ENCODE measurements at regions not wholly inside any gene's neighbourhood (a gene's known extent, or its start where the extent isn't known, plus 50 kb on each side); places are given as distances from the start of the nearest gene placed in this dataset.
A peak's percentile ranks its signal among the peaks of the same experiment; 100 is the strongest.

GRCh38 chr3:106025151-106025722 lies 156.4 kb upstream of the CBLB start:
- Histone ChIP-seq H3K4me3 (no peak overlapping the region), H3K36me3 (no peaks in the 10 kb centered on the region), H3K9me3 (no peaks in the 10 kb centered on the region), H3K27ac (peak overlapping the region in 1 of 4 donors; percentile 10), H3K4me1 (peaks cover 0 to 16% (median 6%) of the 10 kb centered on the region in 4 donors), H3K27me3 (no peaks in the 10 kb centered on the region)
- DNase-seq = peak; percentile 11
- in situ Hi-C loops (cut with MboI; ENCODE audit: low pct_ligation_motif_present in 1 of 4, low pct_unique_long_range_greater_than_20kb in 1 of 4, low sequenced_read_pairs in 3 of 4) = no loop called here
- TF ChIP-seq EP300 (IDR thresholded peaks at IDR 0.05; ENCODE audit: low read depth) (no peak), POLR2AphosphoS5 (IDR thresholded peaks at IDR 0.05) (no peak), CTCF (IDR thresholded peaks at IDR 0.05) (no peak), POLR2A (IDR thresholded peaks at IDR 0.05) (no peak)
- intact Hi-C loops (cut with DNase I; ENCODE audit: low total_unique reads) = no loop called here
- WGBS, 2 donors (ENCODE audit: low coverage in 1 of 2) = 42 to 55% methylated on average over 4 of the region's 4 CpGs

DNA sequence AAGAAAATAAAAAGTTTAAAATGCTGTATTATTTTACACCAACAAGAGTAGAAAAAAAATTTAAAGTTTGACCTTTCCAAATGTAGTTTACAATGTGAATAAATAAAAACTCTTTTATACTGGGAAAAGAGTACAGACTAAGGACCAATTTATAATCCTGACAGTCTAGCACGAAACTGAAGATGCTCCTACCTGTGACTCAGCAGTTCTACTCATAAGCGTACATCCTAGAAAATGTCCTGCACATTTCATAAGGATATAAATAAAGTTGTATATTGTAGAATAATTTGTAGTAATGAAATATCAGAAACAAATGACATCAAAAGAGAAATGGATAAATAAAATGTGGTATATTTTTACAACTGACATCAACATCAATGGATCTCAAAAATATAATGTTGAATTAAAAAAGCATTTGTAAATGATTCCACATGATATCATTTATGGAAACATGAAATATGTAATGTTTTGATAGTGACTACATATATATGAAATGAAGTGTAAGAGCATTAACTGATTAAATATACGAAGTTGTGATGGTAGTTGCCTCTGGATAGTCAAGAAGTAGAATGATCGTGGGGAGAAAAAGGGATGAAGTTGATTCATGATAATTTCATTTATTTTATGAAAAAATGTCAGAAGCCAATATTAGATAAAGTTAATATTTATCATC lies 161.3 kb upstream of the CBLB start:
- H3K4me1 ChIP-seq = peaks cover 0 to 10% (median 4%) of the 10 kb centered on the region in 4 donors
- in situ Hi-C loops (cut with MboI; ENCODE audit: low pct_ligation_motif_present in 1 of 4, low pct_unique_long_range_greater_than_20kb in 1 of 4, low sequenced_read_pairs in 3 of 4) = no loop called here
- no peaks in the 10 kb centered on the region for H3K27me3 ChIP-seq
- no peak overlapping the region for H3K4me3 ChIP-seq
- no peak for TF ChIP-seq POLR2A (IDR thresholded peaks at IDR 0.05)
- no peaks in the 10 kb centered on the region for H3K9me3 ChIP-seq
- no peak overlapping the region for H3K27ac ChIP-seq
- no peak for DNase-seq
- WGBS, 2 donors (ENCODE audit: low coverage in 1 of 2) = 86 to 92% methylated on average over 4 of the region's 4 CpGs
- no peaks in the 10 kb centered on the region for H3K36me3 ChIP-seq
- intact Hi-C loops (cut with DNase I; ENCODE audit: low total_unique reads) = no loop called here

GRCh38 chr3:106030627-106030963 lies 161.8 kb upstream of the CBLB start:
- no peaks in the 10 kb centered on the region for H3K9me3 ChIP-seq
- no peak for TF ChIP-seq CTCF (IDR thresholded peaks at IDR 0.05)
- no peak for TF ChIP-seq POLR2A (IDR thresholded peaks at IDR 0.05)
- no peak for TF ChIP-seq POLR2AphosphoS5 (IDR thresholded peaks at IDR 0.05)
- TF ChIP-seq EP300 (IDR thresholded peaks at IDR 0.05; ENCODE audit: low read depth) = no peak
- peaks cover 0 to 5% (median 2%) of the 10 kb centered on the region in 4 donors for H3K4me1 ChIP-seq
- H3K4me3 ChIP-seq = no peak overlapping the region
- in situ Hi-C loops (cut with MboI; ENCODE audit: low pct_ligation_motif_present in 1 of 4, low pct_unique_long_range_greater_than_20kb in 1 of 4, low sequenced_read_pairs in 3 of 4) = no loop called here
- H3K27me3 ChIP-seq = no peaks in the 10 kb centered on the region
- H3K36me3 ChIP-seq = no peaks in the 10 kb centered on the region
- H3K27ac ChIP-seq = no peak overlapping the region
- intact Hi-C loops (cut with DNase I; ENCODE audit: low total_unique reads) = no loop called here
- no peak for DNase-seq

DNA sequence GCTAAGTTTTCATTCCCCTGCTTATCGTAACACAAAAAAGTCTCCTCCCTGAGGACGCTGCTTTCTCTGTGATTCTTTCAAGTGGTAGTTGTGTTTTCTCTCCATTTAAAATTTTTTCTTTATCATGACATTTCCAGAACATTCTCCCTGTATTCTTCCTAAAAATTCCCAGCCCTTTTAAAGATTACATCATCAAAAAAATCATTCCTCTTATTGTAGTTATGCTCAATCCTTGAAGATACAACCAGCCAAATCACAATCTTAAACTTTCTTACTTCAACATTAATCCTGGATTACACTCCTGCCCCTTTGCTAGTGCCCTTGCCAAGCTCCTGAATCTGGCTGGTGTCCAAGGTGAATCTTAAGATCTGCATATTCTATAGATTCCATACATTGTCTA lies 163.7 kb upstream of the CBLB start:
- TF ChIP-seq CTCF (IDR thresholded peaks at IDR 0.05) = no peak
- no peak for TF ChIP-seq POLR2AphosphoS5 (IDR thresholded peaks at IDR 0.05)
- TF ChIP-seq POLR2A (IDR thresholded peaks at IDR 0.05) = no peak
- no peak for TF ChIP-seq EP300 (IDR thresholded peaks at IDR 0.05; ENCODE audit: low read depth)
- Histone ChIP-seq H3K36me3 (no peaks in the 10 kb centered on the region), H3K27ac (no peak overlapping the region), H3K27me3 (no peaks in the 10 kb centered on the region), H3K4me1 (no peaks in the 10 kb centered on the region), H3K4me3 (no peak overlapping the region), H3K9me3 (no peaks in the 10 kb centered on the region)
- intact Hi-C loops (cut with DNase I; ENCODE audit: low total_unique reads) = no loop called here
- WGBS, 2 donors (ENCODE audit: low coverage in 1 of 2) = 67 to 95% methylated on average over 1 to 2 of the region's 2 CpGs
- no peak for DNase-seq
- in situ Hi-C loops (cut with MboI; ENCODE audit: low pct_ligation_motif_present in 1 of 4, low pct_unique_long_range_greater_than_20kb in 1 of 4, low sequenced_read_pairs in 3 of 4) = no loop called here

GRCh38 chr3:106033654-106034053 lies 164.8 kb upstream of the CBLB start:
- Histone ChIP-seq H3K9me3 (no peaks in the 10 kb centered on the region), H3K4me1 (no peaks in the 10 kb centered on the region), H3K27me3 (no peaks in the 10 kb centered on the region), H3K36me3 (no peaks in the 10 kb centered on the region), H3K4me3 (no peak overlapping the region), H3K27ac (no peak overlapping the region)
- in situ Hi-C loops (cut with MboI; ENCODE audit: low pct_ligation_motif_present in 1 of 4, low pct_unique_long_range_greater_than_20kb in 1 of 4, low sequenced_read_pairs in 3 of 4) (no loop called here), intact Hi-C loops (cut with DNase I; ENCODE audit: low total_unique reads) (no loop called here)
- TF ChIP-seq CTCF (IDR thresholded peaks at IDR 0.05) (no peak), EP300 (IDR thresholded peaks at IDR 0.05; ENCODE audit: low read depth) (no peak), POLR2A (IDR thresholded peaks at IDR 0.05) (no peak), POLR2AphosphoS5 (IDR thresholded peaks at IDR 0.05) (no peak)
- no peak for DNase-seq
- 83 to 97% methylated on average over 2 of the region's 2 CpGs for WGBS, 2 donors (ENCODE audit: low coverage in 1 of 2)

Measured in transverse colon (tissue), 4 donors.